ENCODE measurements at regions not wholly inside any gene's neighbourhood (a gene's known extent, or its start where the extent isn't known, plus 50 kb on each side); places are given as distances from the start of the nearest gene placed in this dataset.

- H3K27ac Mint-ChIP-seq (ENCODE audit: unreplicated experiment), result no peak overlapping the region
- Histone ChIP-seq H3K27me3 (replicated peaks; ENCODE audit: control insufficient read depth, insufficient read depth, low read length) (no peaks in the 10 kb centered on the region; the same call in 1 of the 2 replicates), H3K9me3 (no peaks in the 10 kb centered on the region), H3K4me1 (no peaks in the 10 kb centered on the region), H3K36me3 (ENCODE audit: control insufficient read depth, insufficient read depth, low read length) (no peaks in the 10 kb centered on the region), H3K4me3 (ENCODE audit: low read depth, low read length) (no peak overlapping the region)
- H3K9me3 Mint-ChIP-seq (ENCODE audit: unreplicated experiment), result no peaks in the 10 kb centered on the region
- POLR2A ChIA-PET, result no interaction called here
- no peak overlapping the region for H3K4me3 Mint-ChIP-seq (ENCODE audit: unreplicated experiment)
- CTCF ChIA-PET, result no interaction called here
- peaks cover 24% of the 10 kb centered on the region for H3K27me3 Mint-ChIP-seq (ENCODE audit: insufficient read depth, unreplicated experiment)
- DNase-seq, result no peak
- no peaks in the 10 kb centered on the region for H3K36me3 Mint-ChIP-seq (ENCODE audit: insufficient read depth, unreplicated experiment)
- no TSS peak for BruUV-seq (replicated peaks)
- no peaks in the 10 kb centered on the region for H3K4me1 Mint-ChIP-seq (ENCODE audit: low read depth, unreplicated experiment)
- intact Hi-C loops (cut with micrococcal nuclease; ENCODE audit: unreplicated experiment), result no loop called here
- no peak for TF ChIP-seq CTCF (IDR thresholded peaks at IDR 0.05; ENCODE audit: insufficient read depth in 1 of 2, low read depth in 1 of 2, low read length in 1 of 2, severe bottlenecking in 1 of 2, unreplicated experiment in 1 of 2)
Measured at GRCh38 chr20:41830702-41831101, 212.5 kb upstream of the CHD6 start.

- Mint-ChIP-seq H3K27ac (ENCODE audit: unreplicated experiment) (no peak overlapping the region), H3K27me3 (ENCODE audit: insufficient read depth, unreplicated experiment) (peaks cover 13% of the 10 kb centered on the region)
Measured at GRCh38 chr20:41819436-41819835, 201.3 kb upstream of the CHD6 start.

GRCh38 chr20:41818991-41819390, 200.8 kb upstream of the CHD6 start:
- H3K36me3 Mint-ChIP-seq (ENCODE audit: insufficient read depth, unreplicated experiment), result no peaks in the 10 kb centered on the region
- Histone ChIP-seq H3K36me3 (ENCODE audit: control insufficient read depth, insufficient read depth, low read length) (no peaks in the 10 kb centered on the region), H3K9me3 (no peaks in the 10 kb centered on the region), H3K27me3 (replicated peaks; ENCODE audit: control insufficient read depth, insufficient read depth, low read length) (no peaks in the 10 kb centered on the region; the same call in 1 of the 2 replicates), H3K4me1 (no peaks in the 10 kb centered on the region), H3K4me3 (ENCODE audit: low read depth, low read length) (no peak overlapping the region)
- ChIA-PET POLR2A (no interaction called here), CTCF (no interaction called here)
- no peak for DNase-seq
- H3K9me3 Mint-ChIP-seq (ENCODE audit: unreplicated experiment), result no peaks in the 10 kb centered on the region
- BruUV-seq (replicated peaks), result no TSS peak
- peaks cover 12% of the 10 kb centered on the region for H3K27me3 Mint-ChIP-seq (ENCODE audit: insufficient read depth, unreplicated experiment)
- H3K4me3 Mint-ChIP-seq (ENCODE audit: unreplicated experiment), result no peak overlapping the region
- H3K4me1 Mint-ChIP-seq (ENCODE audit: low read depth, unreplicated experiment), result no peaks in the 10 kb centered on the region
- no peak for TF ChIP-seq CTCF (IDR thresholded peaks at IDR 0.05; ENCODE audit: insufficient read depth in 1 of 2, low read depth in 1 of 2, low read length in 1 of 2, severe bottlenecking in 1 of 2, unreplicated experiment in 1 of 2)
- intact Hi-C loops (cut with micrococcal nuclease; ENCODE audit: unreplicated experiment), result no loop called here
- H3K27ac Mint-ChIP-seq (ENCODE audit: unreplicated experiment), result no peak overlapping the region

More at GRCh38 chr20:41819436-41819835, 201.3 kb upstream of the CHD6 start:
- DNase-seq, result no peak
- Mint-ChIP-seq H3K4me3 (ENCODE audit: unreplicated experiment) (no peak overlapping the region), H3K9me3 (ENCODE audit: unreplicated experiment) (no peaks in the 10 kb centered on the region), H3K36me3 (ENCODE audit: insufficient read depth, unreplicated experiment) (no peaks in the 10 kb centered on the region), H3K4me1 (ENCODE audit: low read depth, unreplicated experiment) (no peaks in the 10 kb centered on the region)
- no peaks in the 10 kb centered on the region for H3K4me1 ChIP-seq
- ChIA-PET CTCF (no interaction called here), POLR2A (no interaction called here)
- intact Hi-C loops (cut with micrococcal nuclease; ENCODE audit: unreplicated experiment), result no loop called here
- no peak for TF ChIP-seq CTCF (IDR thresholded peaks at IDR 0.05; ENCODE audit: insufficient read depth in 1 of 2, low read depth in 1 of 2, low read length in 1 of 2, severe bottlenecking in 1 of 2, unreplicated experiment in 1 of 2)
- BruUV-seq (replicated peaks), result no TSS peak
- no peaks in the 10 kb centered on the region for H3K36me3 ChIP-seq (ENCODE audit: control insufficient read depth, insufficient read depth, low read length)
- H3K4me3 ChIP-seq (ENCODE audit: low read depth, low read length), result no peak overlapping the region
- H3K27me3 ChIP-seq (replicated peaks; ENCODE audit: control insufficient read depth, insufficient read depth, low read length), result no peaks in the 10 kb centered on the region; the same call in 1 of the 2 replicates
- no peaks in the 10 kb centered on the region for H3K9me3 ChIP-seq

Measured in Caco-2 (cell line).